ENCODE measurements at regions not wholly inside any gene's neighbourhood (a gene's known extent, or its start where the extent isn't known, plus 50 kb on each side); places are given as distances from the start of the nearest gene placed in this dataset.

DNA sequence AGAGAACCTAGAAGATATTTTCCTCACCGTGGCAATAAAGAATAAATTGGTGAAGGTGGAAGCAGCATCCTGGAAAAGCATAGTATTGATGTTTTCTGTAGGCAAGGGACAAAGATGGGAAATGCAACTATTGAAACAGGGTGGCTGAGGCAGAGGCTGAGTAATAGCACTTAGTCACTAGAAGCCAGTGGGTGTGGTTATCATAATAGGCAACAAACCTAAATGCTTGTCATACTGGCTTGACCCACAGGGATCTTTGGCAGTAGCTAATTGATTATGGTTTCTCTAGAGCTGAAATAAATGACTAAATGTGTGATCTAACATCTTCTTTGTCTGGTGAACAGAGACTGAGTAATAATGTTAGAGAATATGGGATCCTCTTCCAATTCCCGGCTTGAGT is 353.6 kb upstream of the RPS6KA3 start:
- no peak for DNase-seq (ENCODE audit: low read depth in 2 of 2)

DNA sequence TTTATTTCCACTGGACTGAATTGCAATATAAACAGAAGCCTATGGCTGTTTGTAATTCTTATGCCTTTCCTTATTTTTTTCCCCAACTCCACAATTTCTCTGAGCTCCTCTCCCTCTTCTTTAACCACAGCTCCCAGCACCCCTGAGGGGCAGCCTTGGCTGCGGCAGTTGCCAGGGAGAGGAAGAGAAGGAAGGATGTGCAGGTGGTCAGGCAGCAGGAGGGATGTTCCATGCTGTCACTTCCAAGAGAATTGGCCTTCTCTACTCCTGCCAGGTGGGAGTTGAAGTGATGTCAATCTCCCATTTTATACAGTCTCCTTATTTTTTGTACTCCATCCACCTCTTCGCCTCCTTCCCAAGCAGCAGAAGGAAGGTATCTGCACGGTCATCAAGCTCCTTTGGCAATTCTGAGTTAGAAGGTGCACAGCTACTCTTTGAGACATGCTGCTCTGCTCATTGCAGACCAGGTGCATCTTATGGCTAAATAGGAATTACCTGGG is 343.3 kb upstream of the RPS6KA3 start:
- DNase-seq (ENCODE audit: low read depth in 2 of 2) = no peak

DNA sequence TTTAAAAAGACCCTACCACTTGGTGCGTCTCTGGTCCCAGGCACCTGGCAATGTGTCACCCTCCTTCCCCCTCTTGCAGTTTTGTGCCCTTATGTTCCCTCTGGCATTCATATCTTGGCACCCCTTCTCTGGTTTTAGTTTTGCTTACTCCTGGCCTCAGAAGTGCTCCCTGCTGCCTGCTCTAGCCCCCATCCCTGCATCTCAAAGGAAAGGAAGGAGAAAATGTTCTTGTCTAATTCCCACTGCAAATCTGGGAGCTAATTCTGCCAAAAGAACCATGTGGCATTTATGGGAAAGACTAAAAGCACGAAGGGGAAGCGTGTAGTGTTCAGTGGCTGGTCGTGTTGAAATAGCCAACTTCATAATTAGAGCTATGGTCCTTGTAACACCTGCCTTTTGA is 340.1 kb upstream of the RPS6KA3 start:
- no peak for DNase-seq (ENCODE audit: low read depth in 2 of 2)

DNA sequence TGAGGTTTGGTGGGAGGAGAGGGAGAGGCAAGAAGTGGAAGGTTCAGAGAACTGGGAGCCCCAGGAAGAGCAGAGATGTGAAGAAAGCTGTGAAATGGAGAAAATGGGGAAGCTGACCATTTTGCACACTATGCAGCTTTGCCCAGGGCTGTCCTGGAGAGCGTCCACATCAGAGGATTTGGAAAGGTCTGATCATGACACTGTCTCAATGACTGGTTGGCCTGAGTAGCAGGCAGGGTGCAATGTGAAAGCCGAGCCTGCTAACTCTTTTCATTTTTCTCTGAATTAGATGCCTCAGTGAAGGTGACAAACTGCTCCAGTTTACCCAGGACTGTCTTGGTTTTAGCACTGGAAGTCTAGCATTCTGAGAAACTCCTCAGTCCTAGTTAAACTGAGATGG is 330.1 kb upstream of the RPS6KA3 start:
- no peak for DNase-seq (ENCODE audit: low read depth in 2 of 2)

DNA sequence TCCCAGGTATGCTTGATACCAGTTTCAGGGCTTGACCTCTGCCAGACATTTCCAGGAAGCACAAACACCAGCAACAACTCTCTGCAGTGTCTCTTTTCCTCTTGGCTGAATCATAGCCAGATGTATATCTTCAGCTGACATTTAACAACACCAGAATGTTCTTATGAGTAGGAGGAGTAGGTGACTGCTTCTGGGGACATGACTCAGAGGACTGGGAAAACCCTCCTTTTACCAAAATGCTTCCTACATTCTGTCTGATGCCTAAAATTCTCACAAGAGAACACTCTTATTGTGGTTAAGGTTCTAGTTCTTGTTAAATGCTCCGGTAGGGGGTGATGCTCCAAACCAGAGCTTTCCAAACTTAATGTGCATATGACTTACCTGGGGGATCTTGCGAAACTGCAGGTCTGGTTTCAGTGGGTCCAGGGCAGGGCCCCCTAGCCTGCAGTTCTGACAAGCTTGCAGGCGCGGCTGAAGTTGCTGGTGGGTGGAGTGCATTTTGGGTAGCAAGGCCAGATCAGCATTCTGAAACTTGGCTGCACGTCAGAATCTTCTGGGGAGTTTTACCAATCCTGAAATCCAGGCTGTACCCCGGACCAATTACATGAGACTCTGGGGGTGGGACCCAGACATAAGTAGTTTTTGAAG is 329.3 kb upstream of the RPS6KA3 start:
- DNase-seq (ENCODE audit: low read depth in 2 of 2) = no peak

DNA sequence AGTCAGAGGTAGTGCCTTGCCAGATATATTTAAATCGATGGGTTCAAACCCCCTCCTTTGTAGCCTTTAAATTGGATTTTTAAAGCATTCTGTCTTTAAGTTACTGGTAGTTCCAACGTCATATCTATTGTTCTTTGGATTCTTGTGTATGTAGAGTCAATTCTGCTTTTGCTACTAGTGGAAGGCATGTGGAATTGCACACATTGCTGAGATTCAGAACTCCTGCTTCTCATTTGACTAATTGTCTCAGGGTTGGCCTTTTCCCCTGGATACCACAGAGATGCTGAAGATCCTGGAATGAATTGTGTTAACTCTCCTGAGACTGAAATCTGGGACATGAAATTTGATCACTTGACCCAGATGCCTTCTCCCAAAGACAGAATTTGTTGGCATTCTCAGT is 328.3 kb upstream of the RPS6KA3 start:
- no peak for DNase-seq (ENCODE audit: low read depth in 2 of 2)

DNA sequence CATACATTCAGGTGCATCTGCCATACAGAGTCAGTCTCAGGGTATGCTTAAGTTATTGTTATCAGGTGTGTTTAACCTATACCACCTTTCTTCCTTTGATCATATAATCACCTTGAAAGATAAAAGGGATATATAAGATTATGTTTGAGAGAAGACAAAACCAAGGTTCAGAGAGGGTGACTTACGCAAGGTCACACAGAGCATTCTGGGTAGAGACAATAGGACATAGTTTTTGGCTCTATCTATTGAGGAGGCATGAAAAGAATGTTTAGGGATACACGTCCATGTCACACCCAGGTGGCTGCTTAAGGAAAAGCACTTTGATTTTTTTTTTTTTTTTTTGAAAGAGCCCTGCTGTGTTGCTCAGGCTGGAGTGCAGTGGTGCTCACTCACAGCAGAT is 327.1 kb upstream of the RPS6KA3 start:
- DNase-seq (ENCODE audit: low read depth in 2 of 2) = no peak

DNA sequence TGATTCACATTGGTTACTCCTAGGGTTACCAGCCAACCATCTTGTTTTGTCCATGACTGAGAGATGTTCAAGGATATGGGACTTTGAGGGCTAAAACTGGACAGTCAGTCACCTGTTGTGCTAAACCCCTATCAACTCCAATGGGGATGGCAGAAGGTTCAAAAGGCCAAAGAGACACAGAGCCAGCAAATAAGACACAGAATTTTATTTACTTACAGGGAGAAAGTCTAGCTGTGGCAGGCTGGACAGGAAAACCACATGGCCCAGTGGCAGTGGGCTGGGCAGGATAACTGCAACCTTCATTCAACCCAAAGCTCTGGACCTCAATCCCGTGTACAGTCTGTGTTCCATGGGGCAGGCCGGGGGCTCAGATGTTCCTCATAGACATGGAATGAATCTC is 326.7 kb upstream of the RPS6KA3 start:
- no peak for DNase-seq (ENCODE audit: low read depth in 2 of 2)

DNA sequence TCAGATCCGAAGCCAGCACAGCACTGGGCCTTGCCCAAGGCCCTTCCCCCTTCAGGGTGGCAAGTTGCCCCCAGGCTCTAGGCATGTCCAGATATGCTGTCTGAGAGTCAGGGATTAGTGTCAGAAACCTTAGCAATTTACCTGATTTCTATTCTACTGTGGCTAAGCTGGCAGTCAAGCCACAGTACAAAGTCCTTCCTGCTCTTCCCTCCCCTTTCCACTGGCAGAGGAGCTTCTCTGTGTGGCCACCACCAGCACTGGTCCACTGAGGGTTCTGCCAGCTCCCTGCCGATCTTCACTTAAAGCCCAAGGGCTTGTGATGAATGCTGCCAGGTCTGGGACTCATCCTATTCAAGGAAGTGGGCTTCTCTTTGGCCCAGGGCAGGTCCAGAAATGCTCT is 324.5 kb upstream of the RPS6KA3 start:
- DNase-seq (ENCODE audit: low read depth in 2 of 2) = no peak

DNA sequence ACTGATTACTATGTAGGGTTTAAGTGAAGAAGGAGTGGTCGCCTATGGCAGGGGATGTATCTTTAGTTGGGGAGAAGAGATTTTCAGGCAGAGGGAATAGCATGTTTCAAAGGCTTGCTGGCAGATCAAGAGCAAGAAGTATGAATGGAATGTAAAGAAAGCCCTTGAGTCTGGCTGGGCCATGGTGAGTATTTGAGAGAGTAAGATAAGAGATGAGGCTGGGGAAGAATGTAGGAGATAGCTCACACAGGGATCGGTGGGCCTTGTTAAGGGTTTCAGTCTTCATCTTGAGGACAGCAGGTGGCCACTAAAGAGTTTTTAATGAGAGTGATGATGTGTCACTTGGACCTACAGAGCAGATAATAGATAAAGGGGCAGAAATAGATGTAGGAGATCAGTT is 319.1 kb upstream of the RPS6KA3 start:
- no peak for DNase-seq (ENCODE audit: low read depth in 2 of 2)

DNA sequence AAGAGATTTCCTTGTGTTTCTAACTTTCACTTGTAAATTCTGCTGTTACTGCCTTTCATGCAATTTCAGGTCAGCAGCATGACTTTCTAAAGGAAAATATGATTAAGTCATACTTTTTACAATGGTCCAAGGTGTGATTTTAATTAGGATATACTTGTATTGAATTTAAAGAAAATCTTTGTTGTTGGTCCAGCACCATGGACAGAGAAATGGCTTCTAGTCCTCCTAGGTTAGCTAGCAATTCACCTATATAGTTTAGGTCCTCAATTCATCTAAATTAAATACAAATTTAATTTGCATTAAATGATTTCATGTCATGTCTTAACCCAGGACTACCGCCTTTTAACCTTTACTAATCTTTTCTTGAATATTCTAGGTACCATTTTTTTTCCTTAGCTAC is 304.9 kb upstream of the RPS6KA3 start:
- DNase-seq (ENCODE audit: low read depth in 2 of 2) = no peak

DNA sequence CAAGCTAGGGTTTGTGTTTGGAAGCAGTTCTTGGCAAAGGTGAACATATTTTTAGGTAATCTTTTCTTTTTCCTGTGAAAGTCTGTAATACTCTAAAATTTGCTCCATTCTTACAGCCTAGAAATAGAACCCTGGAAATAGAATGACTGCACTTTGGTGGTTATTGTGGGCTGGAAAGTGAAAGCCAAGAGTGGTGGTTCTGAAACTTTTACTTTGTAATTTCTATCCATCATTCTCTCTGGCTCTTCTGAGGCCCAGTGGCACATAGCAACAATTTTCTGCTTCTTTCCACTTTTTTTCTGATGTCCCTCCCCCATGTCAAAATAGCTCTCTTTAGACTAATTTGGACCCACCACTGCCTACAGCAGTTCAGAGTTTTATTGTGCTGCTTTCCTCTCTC is 300.4 kb upstream of the RPS6KA3 start:
- no peak for DNase-seq (ENCODE audit: low read depth in 2 of 2)

DNA sequence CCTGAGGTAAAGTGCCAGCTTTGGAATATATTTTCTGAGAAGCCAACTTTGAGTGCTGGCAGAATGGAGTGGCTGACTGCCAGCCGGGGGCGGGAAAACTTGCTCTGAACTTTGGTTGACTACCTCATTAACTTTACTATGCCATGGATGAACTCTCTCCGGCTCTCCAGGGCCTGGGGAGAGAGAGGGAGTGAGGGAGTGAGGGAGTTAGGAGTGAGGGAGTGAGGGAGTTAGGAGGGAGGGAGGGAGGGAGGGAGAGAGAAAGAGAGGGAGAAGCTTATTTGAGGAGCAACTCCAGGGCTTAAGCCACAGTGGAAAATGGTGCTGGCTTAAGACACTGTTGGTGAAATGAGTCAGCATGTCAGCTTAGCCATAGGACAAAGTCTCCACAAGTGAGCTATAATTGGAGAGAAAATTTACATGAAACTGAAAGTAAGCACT is 280.9 kb upstream of the RPS6KA3 start:
- DNase-seq (ENCODE audit: low read depth in 2 of 2) = no peak

DNA sequence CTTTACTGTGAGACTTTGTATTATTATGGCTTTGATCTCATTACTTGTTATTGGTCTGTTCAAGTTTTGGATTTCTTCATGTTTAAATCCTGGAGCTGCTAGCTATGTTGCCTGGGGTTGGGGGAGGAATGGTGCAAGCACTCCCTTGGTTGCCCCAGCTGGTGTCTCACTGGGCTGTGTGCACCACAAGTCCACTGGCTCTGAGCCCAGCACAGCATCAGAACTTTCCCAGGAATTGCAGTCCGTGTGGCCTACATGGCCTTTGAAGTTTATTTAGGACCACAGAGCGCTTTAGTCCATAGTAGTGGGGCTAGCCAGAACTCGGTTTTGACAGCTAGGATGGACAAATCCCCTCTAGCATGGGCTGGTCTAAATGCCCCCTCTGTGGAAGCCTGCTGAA is 278.8 kb upstream of the RPS6KA3 start:
- no peak for DNase-seq (ENCODE audit: low read depth in 2 of 2)

DNA sequence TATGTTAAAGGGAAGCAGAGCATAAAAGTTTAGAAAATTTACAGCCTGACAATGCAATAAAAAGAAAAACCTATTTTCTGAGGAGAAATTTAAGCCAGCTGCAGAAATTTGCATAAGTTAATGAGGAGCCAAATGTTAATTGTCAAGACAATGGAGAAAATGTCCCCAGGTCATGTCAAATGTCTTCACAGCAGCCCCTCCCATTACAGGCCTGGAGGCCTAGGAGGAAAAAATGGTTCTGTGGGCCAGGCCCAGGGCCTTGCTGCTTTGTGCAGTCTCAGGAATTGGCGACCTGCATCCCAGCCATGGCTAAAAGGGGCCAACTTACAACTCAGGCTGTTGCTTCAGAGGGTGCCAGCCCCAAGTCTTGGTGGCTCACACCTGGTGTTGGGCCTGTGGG is 275.4 kb upstream of the RPS6KA3 start:
- no peak for DNase-seq (ENCODE audit: low read depth in 2 of 2)

DNA sequence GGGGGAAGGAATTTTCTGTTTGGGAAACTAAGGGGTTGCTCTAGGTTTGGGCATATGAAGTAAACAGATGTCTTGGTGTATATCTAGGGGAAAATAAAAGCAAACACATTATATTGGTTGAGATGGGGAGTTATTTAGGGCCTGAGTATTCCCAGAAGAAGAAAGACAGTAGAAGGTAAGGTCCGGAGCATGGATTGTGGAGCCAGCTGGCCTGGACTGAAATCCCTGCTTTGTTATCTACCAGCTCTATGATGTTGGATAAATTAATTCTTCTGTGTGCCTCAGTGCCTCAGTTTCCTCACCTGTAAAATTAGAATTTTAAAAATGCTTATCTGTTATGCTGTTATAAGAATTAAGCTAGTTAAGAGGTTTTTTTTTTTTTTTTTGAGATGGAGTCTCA is 272.3 kb upstream of the RPS6KA3 start:
- DNase-seq (ENCODE audit: low read depth in 2 of 2) = no peak

DNA sequence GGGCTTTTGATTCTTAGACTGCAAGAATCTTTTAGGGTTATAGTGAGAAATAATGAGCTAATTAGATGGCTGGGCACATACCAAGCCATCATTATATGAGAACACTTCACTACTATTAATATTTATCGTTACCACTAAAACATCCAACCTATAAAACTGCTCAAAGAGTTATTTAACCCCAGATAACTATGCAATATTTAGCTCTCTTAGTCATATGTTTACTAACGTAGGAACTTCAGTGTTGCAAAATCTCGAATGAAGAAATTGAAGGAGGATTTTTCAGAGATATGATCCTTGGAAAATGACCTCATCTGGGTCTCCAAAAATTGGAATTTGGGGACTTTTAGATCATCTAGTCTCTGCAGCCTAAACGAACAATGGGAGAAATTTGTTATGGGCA is 265.0 kb upstream of the RPS6KA3 start:
- DNase-seq (ENCODE audit: low read depth in 2 of 2) = no peak

DNA sequence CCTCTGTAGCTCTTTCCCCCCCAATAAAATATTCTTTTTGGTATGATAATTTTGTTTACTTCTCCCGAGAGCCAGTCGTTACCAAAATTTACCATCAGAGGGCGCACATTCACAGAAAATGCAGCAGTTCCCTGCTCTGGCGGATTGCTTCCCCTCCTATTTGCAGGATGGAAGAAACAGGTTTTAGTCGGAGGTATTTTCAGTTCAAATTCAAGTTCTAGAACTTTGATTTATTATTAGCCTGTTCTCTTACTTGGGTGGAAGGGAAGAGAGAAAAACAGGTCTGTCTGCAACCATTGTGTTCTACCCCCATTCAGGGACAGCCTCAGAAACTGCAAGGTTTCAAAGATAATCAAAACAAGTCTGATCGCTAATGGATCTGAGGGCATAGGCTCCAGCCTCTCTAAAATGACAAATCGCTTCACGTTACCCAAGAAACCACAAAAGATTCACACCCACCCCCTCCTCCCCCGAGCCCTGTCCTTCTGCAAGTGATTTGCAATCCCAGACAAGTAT is 263.8 kb upstream of the RPS6KA3 start:
- DNase-seq (ENCODE audit: low read depth in 2 of 2) = peak; percentile 13 to 24

DNA sequence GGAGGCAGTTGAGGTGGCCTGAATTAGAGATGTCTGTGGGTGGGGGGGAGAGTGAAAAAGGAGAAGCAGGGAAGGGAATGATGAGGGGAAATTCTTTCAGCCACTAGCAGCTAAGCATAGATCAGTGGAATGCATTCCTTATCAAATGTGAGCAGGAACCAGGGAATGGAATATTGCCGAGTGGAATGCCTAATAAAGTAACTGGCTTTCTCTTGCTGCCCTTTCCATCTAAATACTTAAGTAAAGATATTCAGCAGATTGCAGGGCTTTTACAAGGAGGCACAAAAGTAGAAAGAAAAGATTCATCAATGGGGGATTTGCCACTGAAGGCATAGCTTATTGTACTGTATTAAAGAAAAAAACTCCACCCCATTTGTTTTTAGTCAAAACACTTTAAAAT is 263.0 kb upstream of the RPS6KA3 start:
- DNase-seq (ENCODE audit: low read depth in 2 of 2) = no peak

DNA sequence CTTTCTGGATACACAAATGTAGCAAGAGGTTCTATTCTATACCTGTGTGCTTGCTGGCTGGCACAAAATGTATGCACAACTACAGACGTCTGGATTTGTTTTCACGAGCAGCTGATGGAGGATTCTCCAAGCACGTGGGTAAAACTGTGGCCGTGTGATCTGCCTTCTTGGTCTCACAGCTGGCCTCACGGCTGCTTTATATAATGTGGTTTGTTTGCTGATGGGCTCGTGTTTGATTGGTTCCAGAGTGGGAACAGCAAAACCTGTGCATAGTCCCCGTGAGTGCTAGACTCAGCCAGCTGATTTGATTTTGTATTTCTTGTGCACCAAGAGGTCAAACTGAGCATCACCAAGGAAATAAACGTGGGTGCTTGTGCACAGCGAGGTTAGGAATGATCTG is 262.6 kb upstream of the RPS6KA3 start:
- DNase-seq (ENCODE audit: low read depth in 2 of 2) = no peak

DNA sequence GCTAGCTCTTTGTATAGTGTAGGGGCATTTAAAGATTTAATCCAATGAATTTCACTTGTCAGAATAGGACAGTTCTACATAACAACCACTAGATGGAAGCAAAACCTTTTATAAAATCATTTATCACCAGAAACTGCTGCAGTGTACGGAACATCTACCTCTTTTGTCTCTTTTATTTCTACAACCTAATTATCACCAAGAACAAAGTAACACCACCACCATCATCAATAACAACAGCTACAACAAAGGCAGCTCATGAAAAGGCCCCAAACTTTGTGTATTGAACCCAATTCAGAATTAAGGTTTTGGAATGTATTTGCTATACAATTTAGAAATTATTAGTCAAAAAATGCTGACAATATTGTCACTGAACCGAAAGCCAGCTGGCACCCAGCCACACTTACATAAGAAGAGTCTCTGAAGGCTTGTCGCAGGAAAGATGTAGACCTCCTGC is 260.9 kb upstream of the RPS6KA3 start:
- DNase-seq (ENCODE audit: low read depth in 2 of 2) = no peak

DNA sequence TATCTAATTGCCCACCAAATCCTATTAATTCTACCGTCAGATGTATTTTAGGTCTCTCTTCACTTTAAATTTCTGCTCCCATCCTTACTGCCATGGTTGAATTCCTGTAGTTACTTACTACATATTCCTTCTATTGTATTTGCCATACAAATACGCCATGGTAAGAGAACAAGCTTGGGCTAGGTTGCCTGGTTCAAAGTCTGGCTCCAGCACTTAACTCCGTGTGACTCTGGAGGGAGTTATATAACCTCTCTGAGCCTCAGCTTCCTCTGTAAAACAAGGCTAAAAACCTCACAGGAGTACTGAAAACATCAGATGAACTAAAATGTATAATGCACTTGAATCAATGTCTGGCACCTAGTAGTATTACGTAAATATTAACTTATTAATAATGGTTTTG is 260.3 kb upstream of the RPS6KA3 start:
- DNase-seq (ENCODE audit: low read depth in 2 of 2) = no peak

DNA sequence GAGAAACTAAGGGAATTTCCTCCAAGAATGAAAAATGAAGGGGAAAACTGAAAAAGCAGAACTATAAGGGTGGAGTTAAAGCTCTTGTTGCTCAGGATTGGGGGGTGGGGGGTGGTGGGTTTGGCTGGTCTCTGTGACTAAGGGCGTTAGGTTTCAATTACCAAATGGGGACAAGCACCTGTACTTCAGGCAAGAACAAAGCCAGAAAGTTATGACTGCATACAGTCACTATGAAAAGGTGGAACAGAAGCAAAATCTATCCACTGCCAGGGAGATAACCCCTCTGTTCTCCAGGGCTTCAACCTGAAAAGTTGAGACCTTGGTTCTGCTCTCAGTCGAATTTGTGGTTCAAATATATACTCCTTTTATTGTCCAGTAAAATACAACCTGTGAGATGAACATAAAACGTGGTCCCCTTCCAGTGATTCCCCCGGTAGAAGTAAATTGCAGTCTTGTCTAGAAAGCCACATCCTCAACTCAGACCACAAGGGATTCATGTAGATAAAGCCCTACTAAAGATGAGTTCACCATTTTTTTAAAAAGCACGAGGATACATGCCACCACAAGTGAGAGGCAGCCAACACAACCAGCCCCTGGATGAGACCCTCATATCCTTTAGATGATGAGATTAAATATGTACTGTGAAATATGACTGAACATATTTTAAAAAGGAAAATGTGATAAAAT is 257.1 kb upstream of the RPS6KA3 start:
- no peak for DNase-seq (ENCODE audit: low read depth in 2 of 2)

Measured in stimulated activated CD4-positive, alpha-beta T cell treated with anti-CD3 and anti-CD28 coated beads, Interleukin-1b, Interleukin-23, amount 100 ng/mL, for 1 hour (primary cell).